GM21619 (cell line): ENCODE measurements at regions not wholly inside any gene's neighbourhood (a gene's known extent, or its start where the extent isn't known, plus 50 kb on each side); places are given as distances from the start of the nearest gene placed in this dataset.

Source experiments
- ATAC-seq: cut with Tn5 transposase; IDR thresholded peaks from one replicate; pipeline ENCODE4 v1.9.1; 2021; ENCODE audit not compliant: unreplicated experiment

DNA sequence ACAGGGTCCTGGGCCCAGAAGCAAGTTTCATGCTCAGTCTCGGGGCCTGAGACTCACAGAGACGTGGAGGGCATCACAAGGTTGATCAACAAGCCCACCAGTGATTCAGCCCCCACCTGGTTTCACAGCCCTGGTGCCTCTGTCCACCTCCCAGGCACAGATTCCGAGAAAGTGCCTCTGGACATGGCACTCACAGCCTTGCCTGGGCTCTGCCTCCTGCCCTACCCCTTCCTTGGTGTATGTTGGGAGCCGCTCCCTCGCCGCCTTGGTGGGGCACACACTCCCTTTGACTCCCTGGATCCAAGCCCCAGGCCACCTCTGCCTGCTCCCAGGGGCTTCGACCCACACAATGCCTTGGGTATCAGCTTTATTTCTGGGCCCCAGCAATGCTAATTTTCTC, 200.8 kb upstream of the PPP2R2D start:
- no peak for ATAC-seq

DNA sequence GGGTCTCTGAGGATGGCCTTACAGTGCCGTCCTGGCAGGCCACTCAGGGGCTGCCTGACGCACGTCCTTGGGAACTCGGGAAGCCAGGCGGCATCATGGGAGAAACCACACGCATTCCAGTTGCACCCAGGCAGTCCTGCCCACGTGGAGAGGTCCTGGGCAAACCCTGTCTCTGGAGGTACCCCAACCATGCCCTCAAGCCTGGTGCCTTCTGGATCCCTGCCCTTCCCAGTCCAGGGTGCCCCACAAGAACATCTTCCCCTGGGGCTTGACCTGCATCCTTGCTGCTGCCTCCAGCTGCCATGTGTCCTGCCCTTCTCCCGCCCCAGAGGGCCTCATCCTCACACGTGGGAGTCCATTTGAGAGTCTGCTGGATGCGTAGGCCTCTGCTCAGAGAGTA, 200.3 kb upstream of the PPP2R2D start:
- no peak for ATAC-seq

DNA sequence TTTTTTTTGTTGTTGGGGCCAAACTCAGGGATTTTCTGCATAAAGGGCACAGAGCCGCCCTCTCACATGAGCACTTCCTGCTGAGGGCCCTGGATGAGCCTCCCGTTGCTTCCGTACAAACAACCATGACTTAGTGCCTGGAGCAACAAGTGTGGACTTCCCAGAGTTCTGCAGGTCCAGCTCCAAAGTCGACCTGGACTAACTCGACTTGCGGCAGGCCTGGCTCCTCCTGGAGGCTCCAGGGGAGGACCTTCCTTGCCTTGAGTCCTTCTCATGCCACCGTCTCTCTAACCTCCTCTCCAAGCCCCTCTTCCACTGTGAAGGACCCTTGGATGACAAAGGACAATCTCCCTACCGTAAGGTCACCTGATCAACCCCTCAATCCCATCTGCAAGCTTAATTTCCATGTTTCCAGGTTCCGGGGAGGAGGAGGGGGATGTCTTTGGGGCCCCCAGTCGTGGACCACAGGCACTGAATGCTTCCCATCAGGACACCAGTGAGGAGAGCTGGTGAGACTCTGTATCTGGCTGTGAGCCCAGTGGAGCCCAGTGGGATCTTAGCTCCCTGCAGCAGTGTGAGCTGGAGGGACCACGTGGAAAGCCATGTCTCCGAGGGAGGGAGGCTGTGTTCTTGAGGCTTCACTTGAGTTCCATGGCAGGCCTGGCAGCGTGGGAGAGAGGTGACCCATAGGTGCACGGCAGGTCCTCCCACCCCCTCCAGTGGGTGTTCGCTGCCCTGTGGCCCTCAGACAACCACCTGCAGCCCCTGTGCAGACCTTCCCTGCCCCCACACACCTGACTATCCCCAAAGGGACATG, 199.5 kb upstream of the PPP2R2D start:
- ATAC-seq: no peak

DNA sequence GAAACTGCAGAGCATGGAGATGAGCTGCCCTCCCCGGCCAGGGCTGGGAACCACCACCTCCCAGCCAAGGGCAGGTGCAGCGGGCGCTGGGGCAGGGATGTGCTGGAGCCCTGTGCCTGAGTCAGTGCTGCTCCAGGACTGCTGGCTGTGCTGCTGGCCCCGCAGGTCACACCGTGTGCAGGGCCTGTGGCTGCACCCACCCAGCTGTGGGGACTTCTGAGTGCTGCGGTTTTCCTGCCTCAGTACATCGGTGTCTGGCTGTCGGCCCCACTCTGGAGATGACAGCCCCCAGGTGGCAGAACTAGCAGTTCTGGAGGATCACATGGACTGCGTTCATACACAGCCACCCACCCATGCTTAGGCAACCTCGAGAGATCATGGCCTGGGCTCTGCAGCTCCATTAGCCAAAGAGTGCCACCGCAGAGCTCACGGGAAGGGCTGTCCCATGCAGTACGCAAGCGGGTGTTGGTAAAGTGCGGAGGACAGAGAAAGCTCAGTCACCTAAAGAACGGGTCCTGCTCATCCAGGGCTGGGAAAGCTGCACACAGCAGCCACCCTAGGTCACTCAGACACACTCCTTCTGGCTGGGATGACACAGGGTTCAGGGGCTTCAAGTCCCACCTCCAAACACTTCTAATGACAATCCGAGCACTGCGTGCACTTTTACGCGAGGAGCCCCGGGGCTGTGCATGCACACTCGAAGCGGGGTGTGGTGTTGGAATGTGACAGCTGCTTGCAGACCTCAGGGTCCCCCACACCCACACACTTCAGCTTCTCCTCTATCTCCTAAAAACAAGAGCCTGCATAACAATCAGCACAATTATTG, 198.1 kb upstream of the PPP2R2D start:
- ATAC-seq: no peak

DNA sequence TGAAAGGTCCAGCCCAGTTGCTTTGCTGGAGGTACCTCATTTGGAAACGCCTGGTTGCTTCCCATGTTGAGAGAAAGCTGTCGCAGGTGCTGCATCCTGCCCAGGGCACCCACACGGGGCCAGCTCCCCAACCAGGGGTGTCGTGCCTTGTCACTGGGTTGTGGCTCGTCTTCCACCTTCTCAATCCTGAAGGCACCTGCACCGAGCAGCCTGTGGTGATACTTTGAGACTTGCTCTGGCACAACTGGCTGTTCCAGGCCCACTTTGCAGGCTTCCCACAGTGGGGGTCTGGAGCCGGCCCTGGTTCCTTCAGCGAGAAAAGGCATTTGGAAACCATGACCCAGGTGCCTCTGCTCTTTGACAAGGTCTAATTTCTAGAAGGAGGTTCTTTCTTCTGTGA, 197.3 kb upstream of the PPP2R2D start:
- no peak for ATAC-seq

DNA sequence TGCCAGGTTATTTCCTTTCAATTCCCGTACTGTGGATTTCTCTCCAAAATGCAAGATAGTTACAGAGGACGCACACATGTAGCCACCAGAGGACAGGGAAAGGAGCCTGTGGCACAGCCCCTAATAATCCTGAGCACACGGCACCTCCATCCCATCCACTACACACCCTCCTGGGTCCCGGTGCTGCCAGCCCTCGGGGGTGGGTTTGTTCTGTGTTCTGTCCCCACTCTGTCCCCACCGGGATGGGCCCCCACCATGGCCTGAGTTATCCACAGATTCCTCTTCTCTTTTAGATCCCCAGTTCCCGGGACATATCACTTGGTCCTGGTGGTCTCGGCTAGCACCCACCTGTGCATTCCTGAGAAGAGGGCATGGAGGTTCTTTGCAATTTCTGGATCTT, 196.9 kb upstream of the PPP2R2D start:
- no peak for ATAC-seq

DNA sequence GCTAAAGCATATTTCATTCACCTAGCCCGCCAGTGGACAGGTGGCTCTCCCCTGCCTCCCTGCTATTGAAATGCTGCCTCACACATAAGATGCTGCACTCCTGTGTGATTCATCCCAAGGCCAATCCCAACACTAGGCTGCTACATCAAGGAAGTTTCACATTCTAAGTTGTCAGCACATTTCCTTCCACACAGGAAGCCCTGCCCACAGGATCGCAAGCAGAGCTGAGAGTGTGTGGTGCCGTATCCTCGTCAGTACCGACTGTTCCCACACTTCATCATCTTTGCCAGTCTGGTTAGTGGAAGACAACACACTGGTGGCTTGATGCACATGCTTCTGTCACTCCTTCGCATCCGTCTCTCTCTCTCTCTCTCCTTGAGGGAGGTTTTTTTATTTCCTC, 194.3 kb upstream of the PPP2R2D start:
- no peak for ATAC-seq

DNA sequence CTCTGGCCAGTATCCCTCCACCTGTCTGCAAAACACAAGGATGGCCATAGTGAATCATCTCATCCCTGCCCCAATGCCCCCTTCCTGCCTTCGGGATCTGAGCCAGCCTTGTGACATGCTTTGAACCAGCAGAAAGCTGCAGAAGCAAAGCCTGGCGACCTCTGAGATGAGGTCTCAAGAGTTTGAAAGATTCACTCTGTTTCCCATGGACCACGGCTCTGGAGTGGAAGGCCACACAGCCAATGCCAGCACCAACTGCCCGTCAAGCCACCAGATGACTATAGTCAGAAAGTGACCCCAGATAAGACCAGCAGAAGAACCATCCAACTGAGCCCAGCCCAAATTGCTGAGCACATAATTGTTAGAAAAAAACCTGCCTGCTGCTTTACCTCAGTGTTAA, 193.9 kb upstream of the PPP2R2D start:
- no peak for ATAC-seq

DNA sequence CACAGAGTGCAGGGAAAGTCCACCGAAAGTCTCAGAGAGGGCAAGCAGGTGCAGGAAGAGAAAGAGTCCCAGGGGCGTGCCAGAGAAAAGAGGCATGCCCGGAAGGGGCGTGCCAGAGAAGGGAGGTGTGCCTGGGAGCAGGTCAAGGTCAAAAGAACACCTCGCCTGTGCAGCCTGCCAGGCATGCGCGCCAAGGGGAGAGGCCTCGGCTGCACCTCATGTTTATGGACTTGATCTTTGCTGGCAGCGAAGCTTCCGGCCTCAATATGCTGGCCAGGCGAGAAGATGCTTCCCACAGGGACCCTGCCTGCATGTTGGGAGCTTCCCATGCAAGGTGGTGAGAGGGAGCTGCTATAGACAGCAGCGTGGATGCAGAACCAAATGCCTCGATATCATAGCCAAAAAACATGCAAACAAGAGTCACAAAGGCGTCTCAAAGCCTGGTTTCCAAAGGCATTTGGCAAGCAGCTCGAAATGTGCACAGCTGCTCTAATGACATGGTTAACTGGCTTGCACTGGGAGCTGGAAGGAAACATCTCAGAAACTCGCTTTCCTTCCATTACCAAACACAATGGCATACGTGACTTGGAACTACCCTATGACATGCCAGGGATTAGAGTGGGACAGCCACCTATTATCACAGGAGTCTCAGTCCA, 192.5 kb upstream of the PPP2R2D start:
- ATAC-seq: no peak

DNA sequence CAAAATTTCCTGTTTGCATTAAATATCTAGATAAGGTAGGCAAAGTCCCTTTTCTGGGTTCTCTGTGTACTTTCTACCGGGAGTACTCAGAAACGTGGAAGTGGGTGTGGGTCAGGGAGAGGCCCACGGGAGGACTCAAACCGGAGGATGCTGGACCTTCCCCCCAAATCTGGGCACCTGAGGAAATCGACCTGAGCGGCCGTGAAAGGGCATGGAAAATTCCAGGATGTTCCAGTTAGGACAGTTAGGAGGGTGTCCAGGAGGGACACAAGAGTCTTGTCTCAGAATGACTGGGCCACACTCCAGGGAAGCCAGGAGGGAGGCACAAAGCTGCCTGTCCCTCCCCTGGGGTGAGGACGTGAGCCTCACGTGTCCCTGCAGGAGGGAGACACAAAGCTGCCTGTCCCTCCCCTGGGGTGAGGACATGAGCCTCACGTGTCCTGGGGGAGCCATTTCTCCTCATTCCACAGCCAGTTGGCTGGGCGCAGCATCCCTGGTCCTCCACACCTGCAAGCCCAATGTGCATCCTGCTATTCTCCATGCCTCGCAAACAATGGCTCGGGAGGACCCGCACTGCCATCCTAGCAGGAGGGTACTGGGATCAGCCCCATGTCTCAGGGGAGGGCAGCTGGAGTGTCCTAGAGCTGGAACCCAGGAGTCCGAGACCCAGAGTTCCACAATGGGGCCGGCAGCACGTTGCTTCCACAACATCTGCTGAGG, 190.5 kb upstream of the PPP2R2D start:
- no peak for ATAC-seq

DNA sequence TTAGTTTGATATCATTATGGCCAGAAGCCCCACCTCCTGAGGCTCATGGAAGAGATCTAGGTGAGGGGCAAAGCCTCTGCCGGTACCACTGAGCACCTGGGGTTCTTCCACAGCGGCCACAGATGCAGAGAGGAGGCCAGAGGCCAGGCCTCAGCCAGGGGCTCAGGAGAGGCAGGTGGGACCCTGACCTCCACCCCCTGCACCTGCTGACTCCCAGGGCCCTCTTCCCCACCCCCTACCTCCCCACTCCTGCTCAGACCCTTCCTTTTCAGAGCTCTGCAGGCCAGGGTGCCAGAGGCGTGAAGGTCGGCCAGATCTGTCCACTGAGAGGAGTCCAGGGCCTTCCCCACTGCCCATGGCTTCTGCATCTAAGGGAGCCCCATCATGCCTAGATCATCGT, 178.7 kb upstream of the PPP2R2D start:
- no peak for ATAC-seq

DNA sequence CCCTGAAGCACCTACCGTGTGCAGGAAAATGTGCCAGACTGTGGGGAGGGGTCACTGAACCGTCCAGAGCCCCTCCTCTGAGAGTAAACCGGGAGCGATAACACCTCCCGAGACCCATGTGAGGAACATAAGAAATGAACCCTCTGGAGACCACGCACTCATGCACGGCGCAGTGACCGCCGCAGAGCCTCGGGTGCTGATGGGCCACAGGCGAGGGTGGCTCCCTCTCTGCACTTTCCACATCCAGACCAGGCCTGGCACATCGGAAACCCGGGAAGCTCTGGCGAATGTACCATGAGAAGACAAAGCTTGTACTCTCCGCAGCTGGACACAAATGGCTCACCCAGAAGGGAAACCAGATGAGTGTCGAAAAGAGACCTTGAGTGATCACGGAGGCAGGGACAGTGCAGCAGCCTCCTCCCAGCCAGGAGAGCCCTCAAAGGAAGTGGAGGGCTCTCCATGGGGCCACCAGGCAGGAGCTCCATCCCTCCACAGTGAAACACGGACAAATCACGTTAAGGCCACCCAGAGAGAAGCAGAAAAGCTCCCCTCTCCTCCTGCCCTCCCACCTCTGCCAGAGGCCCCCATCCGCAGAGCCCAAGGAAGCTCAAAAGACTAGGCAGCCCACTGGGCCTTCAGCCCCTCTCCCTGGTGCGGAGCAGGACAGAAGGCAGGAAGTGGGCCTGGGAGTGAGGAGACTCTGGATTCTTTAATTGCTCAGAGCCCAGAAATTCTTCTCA, 178.1 kb upstream of the PPP2R2D start:
- ATAC-seq: no peak

DNA sequence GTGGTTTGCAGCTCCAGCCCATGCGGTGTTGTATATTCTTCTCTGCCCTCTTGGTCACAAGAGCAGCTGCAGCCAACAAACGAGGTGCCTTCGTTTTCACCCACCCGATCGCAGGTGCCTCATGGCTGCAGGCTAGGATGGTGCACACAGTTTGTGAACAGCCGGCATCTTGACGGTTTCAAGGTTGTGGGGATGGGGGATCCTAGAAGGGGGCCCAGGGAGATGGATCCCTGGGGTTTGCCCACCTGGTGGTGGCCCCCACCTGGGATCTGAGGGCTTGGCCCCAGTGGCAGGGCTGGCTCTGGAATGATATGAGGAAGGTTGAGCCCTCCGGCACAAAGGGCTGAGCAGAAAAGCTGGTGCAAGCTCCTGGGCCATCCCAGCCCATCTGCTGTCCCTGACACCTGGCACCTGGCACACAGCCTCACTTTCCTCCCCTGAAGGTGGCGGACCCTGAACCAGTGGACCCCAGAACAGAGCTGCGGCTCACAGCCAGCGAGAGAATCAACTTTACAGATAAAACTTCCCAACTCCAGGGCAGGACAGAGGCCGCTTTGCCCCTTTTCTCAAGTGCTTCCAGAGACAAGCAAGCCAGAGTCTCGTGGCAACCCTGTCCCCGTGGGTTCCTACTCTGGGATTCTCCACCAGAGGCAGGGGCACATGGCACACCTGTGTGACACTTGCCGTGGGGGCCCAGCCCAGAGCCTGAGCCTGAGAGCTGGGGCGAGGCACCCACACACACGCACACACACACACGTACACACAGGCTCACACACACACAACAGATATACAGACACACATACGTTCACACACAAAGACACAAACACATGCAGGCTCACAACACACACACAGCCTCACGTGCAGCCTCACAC, 177.3 kb upstream of the PPP2R2D start:
- no peak for ATAC-seq

DNA sequence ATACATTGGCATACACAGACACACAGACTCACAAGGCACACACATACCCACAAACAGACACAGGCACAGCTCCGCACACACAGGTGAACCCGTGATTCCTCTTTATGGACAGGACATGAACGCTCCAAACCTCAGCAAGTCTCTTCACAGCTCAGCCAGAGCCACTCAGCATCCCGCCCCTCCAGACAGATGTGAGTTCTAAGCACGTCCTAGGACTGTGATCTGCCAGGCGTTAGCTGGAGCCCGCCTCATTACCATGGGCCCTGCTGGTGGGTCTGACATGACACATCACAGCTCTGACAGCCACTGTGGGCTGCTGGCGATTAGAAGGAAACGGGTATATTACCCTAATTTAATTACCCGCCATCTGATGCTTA, 176.7 kb upstream of the PPP2R2D start:
- ATAC-seq: no peak

DNA sequence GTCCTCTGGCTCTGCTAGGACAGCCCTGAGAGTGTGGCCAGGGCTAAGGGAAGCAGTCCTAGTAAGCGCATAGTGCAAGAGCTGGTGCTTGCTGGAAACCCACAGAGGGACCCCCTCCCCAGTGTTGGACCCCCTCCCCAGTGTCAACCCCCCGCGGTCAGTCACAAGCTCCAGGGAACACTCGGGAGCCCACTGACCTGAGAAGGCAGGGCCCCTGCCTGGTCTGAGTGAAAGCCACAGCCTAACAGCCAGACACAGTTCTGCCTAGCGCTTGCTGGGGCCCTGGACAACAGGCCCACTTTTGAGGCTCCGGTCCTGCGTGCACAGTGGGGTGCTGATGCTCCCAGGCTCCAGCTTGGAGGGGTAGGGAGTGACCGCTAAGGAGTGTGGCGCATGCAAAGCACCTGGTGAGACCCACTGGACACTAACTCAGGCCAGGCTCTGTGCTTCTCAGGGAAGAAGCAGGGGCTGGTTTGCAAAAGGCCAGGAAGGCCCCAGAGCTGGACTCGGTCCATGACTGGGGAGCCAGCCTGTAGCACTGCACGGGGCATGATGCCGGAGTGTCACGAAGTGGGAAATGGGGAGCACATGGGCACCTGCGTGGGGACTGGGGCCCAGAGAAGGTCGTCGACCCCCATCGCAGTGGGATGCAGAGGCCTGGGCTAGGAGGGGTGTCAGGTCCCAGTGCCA, 175.8 kb upstream of the PPP2R2D start:
- no peak for ATAC-seq

DNA sequence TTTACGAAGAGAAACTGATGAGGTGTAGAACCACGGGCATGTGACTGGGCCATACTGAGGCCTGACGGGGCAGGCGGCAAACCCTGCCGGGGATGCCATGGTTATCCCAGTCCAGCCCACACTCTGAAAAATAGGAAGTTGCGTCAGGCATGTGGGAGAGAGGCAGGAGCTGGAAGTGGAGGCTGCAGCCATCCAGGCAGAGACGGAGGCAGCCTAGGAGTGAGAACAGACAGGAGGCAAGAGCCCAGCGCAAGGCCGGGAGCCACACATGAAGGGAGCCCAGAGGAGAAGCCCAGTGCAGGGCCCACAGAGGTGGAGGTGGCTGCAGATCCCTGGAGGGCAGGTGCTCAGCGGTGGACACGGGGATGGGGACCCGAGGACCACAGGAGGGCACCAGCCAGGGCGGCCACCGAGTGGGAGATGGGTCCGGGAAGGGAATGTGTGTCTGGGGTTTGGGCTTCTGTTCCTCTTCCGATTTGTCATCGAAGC, 175.2 kb upstream of the PPP2R2D start:
- ATAC-seq: no peak

DNA sequence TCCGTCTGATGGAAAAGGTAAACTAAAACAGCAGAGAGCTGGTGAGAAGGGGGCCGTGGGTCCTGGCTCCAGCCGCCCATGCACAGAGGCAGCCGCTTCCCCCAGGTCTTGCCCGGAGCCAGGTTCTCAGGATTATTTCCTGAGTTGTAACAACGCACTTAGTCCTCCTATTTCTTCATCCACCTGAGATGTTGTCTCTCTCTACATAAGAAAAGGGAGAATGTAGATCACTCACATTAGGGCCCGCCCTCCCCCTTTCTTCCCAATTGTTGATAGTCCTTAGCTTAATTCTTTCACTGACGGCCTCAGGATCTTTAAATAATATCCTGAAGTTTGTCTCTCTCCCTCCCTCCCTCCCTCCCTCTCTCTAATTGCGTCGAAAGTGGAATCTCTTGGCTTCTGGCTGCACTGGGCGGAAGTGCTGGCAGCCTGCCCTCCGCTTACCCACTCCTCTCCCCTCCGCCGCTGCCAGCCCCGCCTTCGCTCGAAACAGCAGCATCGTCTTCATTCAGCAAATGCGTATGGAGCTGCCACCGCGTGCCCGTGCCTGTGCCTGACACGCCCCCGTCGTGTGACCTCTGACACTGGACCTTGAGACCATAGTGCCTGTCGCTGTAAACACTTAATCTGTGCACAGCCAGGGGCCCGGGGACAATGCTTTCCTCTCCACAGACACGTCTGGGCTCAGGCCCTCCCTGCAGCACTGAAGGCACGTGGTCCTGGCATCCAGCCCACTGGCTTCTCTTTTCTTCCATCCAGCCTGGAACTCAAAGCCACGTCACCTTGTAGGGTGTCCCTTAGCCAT, 174.5 kb upstream of the PPP2R2D start:
- ATAC-seq: no peak

DNA sequence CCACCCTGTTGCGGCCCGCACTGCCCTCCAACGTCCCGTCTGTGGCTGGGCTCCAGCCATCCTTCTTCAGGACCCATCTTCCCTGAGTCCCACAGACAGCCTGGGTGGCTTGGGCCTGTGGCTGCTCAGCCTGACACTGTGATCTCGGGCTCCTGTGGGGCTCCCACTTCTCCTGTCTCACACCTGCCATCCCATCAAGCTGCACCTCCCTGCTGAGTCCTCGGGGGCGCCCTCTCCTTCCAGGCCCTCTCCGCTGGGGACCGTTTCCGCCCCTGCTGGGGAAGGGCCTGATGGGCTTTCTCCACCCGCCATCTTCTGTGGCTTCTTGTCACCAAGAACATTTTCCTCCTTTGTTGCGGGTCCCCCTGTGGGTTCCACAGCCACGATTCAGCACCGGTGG, 173.8 kb upstream of the PPP2R2D start:
- ATAC-seq: no peak
